Stomach (tissue), 8 donors: ENCODE measurements at regions not wholly inside any gene's neighbourhood (a gene's known extent, or its start where the extent isn't known, plus 50 kb on each side); places are given as distances from the start of the nearest gene placed in this dataset.

ENCODE experiments used
- DNase-seq, 2 donors: peaks; one replicate each; pipeline versions ENCODE4 v3.0.0 to v3.0.0-alpha.2; 2013 to 2019
- H3K27ac ChIP-seq, 5 donors: fragments of 200-600 bp in 4 of 5; sonication (generic) in 4 of 5; one replicate each; pipeline ENCODE4 v1.5.1; 2013 to 2019; ENCODE audit warnings: mild to moderate bottlenecking in 1 of 5, moderate library complexity in 1 of 5
- H3K27me3 ChIP-seq, 3 donors: fragments of 200-600 bp; sonication (generic); one replicate each; pipeline ENCODE4 v1.5.1; 2017 to 2019; ENCODE audit warnings: mixed run types in 1 of 3
- H3K36me3 ChIP-seq, 4 donors: fragments of 200-600 bp; sonication (generic); 1 replicate in 3 of 4; 2 replicates in 1 of 4; pipeline ENCODE4 v1.5.1; 2016 to 2019
- H3K4me1 ChIP-seq, 4 donors: fragments of 200-600 bp; sonication (generic); one replicate each; pipeline ENCODE4 v1.5.1; 2016 to 2019
- H3K4me3 ChIP-seq, 4 donors: fragments of 200-600 bp; sonication (generic) in 3 of 4; one replicate each; pipeline ENCODE4 v1.5.1; 2016 to 2019; ENCODE audit warnings: mild to moderate bottlenecking in 1 of 4
- H3K9me3 ChIP-seq, 4 donors: fragments of 200-600 bp; sonication (generic); one replicate each; pipeline ENCODE4 v1.5.1; 2016 to 2019
- EP300 ChIP-seq: sonication (generic); formaldehyde crosslinking; IDR thresholded peaks from one replicate; pipeline ENCODE4 v1.6.1; 2017; ENCODE audit warnings: antibody characterized with exemption
- POLR2A ChIP-seq, 4 donors: fragments of 450-650 bp; IDR thresholded peaks; one replicate each; pipeline ENCODE4 v1.6.1; 2016; ENCODE audit warnings: antibody characterized with exemption in 4 of 4, control low read depth in 2 of 4, mild to moderate bottlenecking in 1 of 4, moderate library complexity in 1 of 4
- POLR2AphosphoS5 ChIP-seq, 3 donors: sonication (generic); formaldehyde crosslinking; IDR thresholded peaks; one replicate each; pipeline ENCODE4 v1.6.1; 2016; ENCODE audit warnings: antibody characterized with exemption in 3 of 3
- WGBS, 5 donors: extraction: QIAGEN DNeasy Blood & Tissue Kit in 3 of 5; methylation state at CpG; one replicate each; pipeline versions ENCODE4 v1.1.5 to v1.1.7; 2013 to 2018; 5-methylcytosine and 5-hydroxymethylcytosine counted together
- intact Hi-C: fragments of 100-400 bp; cut with DNase I; formaldehyde crosslinking; loops from one replicate; pipeline ENCODE4 v1.15.1; 2023; ENCODE audit warnings: low total_unique reads
- TF ChIP-seq, protein P1 (sequence below), 7 experiments: fragments of 450-650 bp in 4 of 7; fragments of 200-600 bp in 3 of 7; sonication (generic) in 3 of 7; IDR thresholded peaks; one replicate each; pipeline ENCODE4 v1.5.1; 2016 to 2019; ENCODE audit warnings: antibody characterized with exemption in 7 of 7, control low read depth in 2 of 7, mild to moderate bottlenecking in 1 of 7
- donor health status: healthy with polysubstance abuse.
- donor health status: Bipolar disorder and iron deficiency.
- donor health status: healthy.

DNA sequence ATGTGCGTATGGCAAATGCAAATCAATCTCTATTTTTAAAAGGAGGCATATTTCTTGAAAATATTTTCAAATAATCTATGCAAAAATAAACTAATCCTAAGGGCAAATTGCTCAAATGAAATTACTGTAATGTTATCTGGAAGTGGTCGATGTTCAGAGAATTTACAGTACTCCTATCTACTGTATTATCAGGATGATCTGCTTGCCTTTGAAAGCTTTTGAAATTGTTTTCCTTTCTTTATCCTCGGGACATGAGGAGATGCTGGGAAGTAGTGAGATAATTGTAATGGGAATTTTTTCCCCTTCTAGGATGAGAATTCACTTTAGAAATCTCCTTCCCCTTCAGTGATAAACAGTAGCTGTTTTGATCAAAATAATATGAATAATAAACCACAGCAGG lies 577.2 kb upstream of the MIR17HG start:
- no peak overlapping the region for H3K27ac ChIP-seq
- intact Hi-C loops = no loop called here
- 47 to 52% (median 50%) methylated on average over 3 of the region's 3 CpGs for WGBS, 5 donors

DNA sequence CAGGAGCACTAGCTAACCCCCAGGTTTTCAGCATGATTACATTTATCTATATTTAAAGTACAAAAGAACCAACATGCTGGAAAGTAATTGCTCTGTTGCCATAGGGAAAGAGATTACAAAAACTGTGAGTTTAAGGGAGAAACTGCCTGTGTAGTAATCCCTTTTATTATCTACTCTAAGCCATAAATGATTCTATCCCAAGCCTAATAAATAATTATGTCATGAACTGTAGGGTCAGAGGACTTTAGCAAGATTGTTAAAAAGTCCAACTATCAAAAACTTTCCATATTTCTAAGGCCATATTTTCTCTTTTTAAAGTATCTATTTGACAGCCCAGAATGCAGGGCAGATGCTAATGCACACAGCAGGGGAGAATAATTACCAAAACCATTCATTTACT lies 573.8 kb upstream of the MIR17HG start:
- H3K27me3 ChIP-seq = no peaks in the 10 kb centered on the region
- no peak for DNase-seq
- no peak overlapping the region for H3K4me3 ChIP-seq
- H3K9me3 ChIP-seq = no peaks in the 10 kb centered on the region
- TF ChIP-seq POLR2AphosphoS5 (IDR thresholded peaks at IDR 0.05) (no peak), EP300 (no peak), POLR2A (IDR thresholded peaks at IDR 0.05) (no peak)
- TF ChIP-seq, protein P1, sequence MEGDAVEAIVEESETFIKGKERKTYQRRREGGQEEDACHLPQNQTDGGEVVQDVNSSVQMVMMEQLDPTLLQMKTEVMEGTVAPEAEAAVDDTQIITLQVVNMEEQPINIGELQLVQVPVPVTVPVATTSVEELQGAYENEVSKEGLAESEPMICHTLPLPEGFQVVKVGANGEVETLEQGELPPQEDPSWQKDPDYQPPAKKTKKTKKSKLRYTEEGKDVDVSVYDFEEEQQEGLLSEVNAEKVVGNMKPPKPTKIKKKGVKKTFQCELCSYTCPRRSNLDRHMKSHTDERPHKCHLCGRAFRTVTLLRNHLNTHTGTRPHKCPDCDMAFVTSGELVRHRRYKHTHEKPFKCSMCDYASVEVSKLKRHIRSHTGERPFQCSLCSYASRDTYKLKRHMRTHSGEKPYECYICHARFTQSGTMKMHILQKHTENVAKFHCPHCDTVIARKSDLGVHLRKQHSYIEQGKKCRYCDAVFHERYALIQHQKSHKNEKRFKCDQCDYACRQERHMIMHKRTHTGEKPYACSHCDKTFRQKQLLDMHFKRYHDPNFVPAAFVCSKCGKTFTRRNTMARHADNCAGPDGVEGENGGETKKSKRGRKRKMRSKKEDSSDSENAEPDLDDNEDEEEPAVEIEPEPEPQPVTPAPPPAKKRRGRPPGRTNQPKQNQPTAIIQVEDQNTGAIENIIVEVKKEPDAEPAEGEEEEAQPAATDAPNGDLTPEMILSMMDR (IDR thresholded peaks at IDR 0.05) = no peak
- no peaks in the 10 kb centered on the region for H3K4me1 ChIP-seq
- no peaks in the 10 kb centered on the region for H3K36me3 ChIP-seq
- no peak overlapping the region for H3K27ac ChIP-seq
- intact Hi-C loops = no loop called here

More for the DNA sequence above, 577.2 kb upstream of the MIR17HG start:
- Histone ChIP-seq H3K9me3 (no peaks in the 10 kb centered on the region), H3K4me3 (no peak overlapping the region), H3K36me3 (no peaks in the 10 kb centered on the region), H3K4me1 (no peaks in the 10 kb centered on the region), H3K27me3 (no peaks in the 10 kb centered on the region)
- no peak for TF ChIP-seq POLR2A (IDR thresholded peaks at IDR 0.05)
- TF ChIP-seq EP300 = no peak
- DNase-seq = no peak

- Histone ChIP-seq H3K9me3 (no peaks in the 10 kb centered on the region), H3K4me1 (no peaks in the 10 kb centered on the region), H3K27me3 (no peaks in the 10 kb centered on the region), H3K36me3 (no peaks in the 10 kb centered on the region), H3K27ac (no peak overlapping the region), H3K4me3 (no peak overlapping the region)
- WGBS, 5 donors = 86 to 91% (median 89%) methylated on average over 7 of the region's 7 CpGs
- intact Hi-C loops = no loop called here
- no peak for DNase-seq
- TF ChIP-seq POLR2A (IDR thresholded peaks at IDR 0.05) = no peak
- no peak for TF ChIP-seq EP300
- TF ChIP-seq POLR2AphosphoS5 (IDR thresholded peaks at IDR 0.05) = no peak
- TF ChIP-seq, protein P1 (IDR thresholded peaks at IDR 0.05) = no peak
Observed at GRCh38 chr13:90776051-90776748, 571.3 kb upstream of the MIR17HG start.

- H3K27ac ChIP-seq = no peak overlapping the region
- TF ChIP-seq EP300 (no peak), POLR2A (IDR thresholded peaks at IDR 0.05) (no peak), POLR2AphosphoS5 (IDR thresholded peaks at IDR 0.05) (no peak)
- TF ChIP-seq, protein P1 (IDR thresholded peaks at IDR 0.05) = no peak
- intact Hi-C loops = no loop called here
Observed at GRCh38 chr13:90783273-90783672, 564.2 kb upstream of the MIR17HG start.

DNA sequence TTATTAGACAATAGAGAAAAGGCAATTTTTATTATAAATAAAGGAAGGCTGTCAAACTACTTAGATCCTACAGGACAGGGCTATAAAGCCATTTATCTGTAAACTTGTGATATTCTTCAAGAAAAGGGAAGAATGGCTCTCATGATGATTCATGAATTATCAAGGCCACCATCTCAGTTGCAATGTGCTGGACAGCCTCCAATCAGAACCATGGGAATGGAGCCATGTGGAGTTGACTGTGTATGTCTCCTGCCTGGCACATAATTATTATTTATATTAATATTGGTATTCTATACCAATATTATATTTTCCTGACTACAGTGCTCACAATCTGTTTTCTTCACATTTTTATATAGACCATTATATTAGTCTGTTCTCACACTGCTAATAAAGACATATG lies 560.5 kb upstream of the MIR17HG start:
- Histone ChIP-seq H3K27me3 (no peaks in the 10 kb centered on the region), H3K4me3 (no peak overlapping the region), H3K9me3 (no peaks in the 10 kb centered on the region), H3K36me3 (no peaks in the 10 kb centered on the region), H3K27ac (no peak overlapping the region), H3K4me1 (no peaks in the 10 kb centered on the region)
- TF ChIP-seq POLR2A (IDR thresholded peaks at IDR 0.05) (no peak), EP300 (no peak), POLR2AphosphoS5 (IDR thresholded peaks at IDR 0.05) (no peak)
- TF ChIP-seq, protein P1 (IDR thresholded peaks at IDR 0.05) = no peak
- DNase-seq = no peak
- intact Hi-C loops = no loop called here

More at GRCh38 chr13:90783273-90783672, 564.2 kb upstream of the MIR17HG start:
- H3K27me3 ChIP-seq = no peaks in the 10 kb centered on the region
- no peak for DNase-seq
- no peaks in the 10 kb centered on the region for H3K4me1 ChIP-seq
- H3K36me3 ChIP-seq = no peaks in the 10 kb centered on the region
- H3K9me3 ChIP-seq = no peaks in the 10 kb centered on the region
- no peak overlapping the region for H3K4me3 ChIP-seq
